ENCODE measurements at regions not wholly inside any gene's neighbourhood (a gene's known extent, or its start where the extent isn't known, plus 50 kb on each side); places are given as distances from the start of the nearest gene placed in this dataset.
A peak's percentile ranks its signal among the peaks of the same experiment; 100 is the strongest.

DNA sequence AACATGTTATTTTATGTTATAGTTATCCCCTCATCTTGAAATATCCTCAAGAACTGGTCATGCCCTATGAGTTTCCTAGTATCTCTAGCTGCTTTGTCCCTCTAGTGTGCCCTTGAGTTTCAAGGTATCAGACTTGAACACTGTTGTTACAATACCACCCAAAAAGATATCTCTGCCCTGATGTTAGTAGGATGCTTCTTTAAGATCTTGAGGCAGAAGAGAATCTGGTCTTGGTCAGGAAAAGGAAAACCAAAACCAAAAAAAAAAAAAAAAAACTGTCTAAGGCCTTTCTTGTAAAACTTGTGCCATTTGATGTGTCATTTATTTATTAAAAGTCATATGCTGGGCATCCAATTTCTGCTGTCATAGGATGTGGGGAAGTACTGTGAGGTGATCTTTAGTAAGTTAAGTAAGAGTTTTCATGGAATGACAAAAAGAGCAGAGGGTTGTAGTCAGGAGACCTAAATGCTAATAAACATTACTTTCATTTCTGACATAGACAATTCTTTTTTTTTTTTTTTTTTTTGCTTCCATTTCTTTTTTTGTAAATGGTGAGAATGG, 229.7 kb downstream of the NECTIN3 start:
- H3K4me3 Mint-ChIP-seq: peak overlapping the region in 1 of 10 donors; percentile 74
- DNase-seq (no peak), ATAC-seq (no peak)
- H3K27me3 Mint-ChIP-seq: peaks cover 0 to 6% (median 0%) of the 10 kb centered on the region in 5 donors
- ChIA-PET CTCF (interaction anchor here (0.5 kb wide), 1 partner anchor 35 kb away, joined by 3 read pairs; no protein-coding TSS in a partner anchor), POLR2A (no interaction called here)
- H3K9me3 Mint-ChIP-seq: peaks cover 0 to 5% (median 0%) of the 10 kb centered on the region in 11 donors
- peaks cover 5 to 70% (median 11%) of the 10 kb centered on the region in 7 donors for H3K4me1 Mint-ChIP-seq
- Histone ChIP-seq H3K27me3 (ENCODE audit: control insufficient read depth in 2 of 2, insufficient read depth in 2 of 2, low read length in 2 of 2) (no peaks in the 10 kb centered on the region), H3K9me3 (ENCODE audit: control insufficient read depth in 2 of 3, low read length in 3 of 3) (no peaks in the 10 kb centered on the region), H3K36me3 (ENCODE audit: control insufficient read depth in 2 of 3, insufficient read depth in 3 of 3, low read length in 3 of 3) (no peaks in the 10 kb centered on the region), H3K4me1 (ENCODE audit: control insufficient read depth in 2 of 2, insufficient read depth in 2 of 2, low read length in 2 of 2) (no peaks in the 10 kb centered on the region), H3K4me3 (ENCODE audit: low read length) (no peak overlapping the region), H3K27ac (ENCODE audit: low read depth, low read length) (no peak overlapping the region)
- intact Hi-C loops (cut with micrococcal nuclease): no loop called here
- H3K27ac Mint-ChIP-seq: peak overlapping the region in 1 of 9 donors; percentile 65
- H3K36me3 Mint-ChIP-seq: peaks cover 0 to 19% (median 0%) of the 10 kb centered on the region in 5 donors

DNA sequence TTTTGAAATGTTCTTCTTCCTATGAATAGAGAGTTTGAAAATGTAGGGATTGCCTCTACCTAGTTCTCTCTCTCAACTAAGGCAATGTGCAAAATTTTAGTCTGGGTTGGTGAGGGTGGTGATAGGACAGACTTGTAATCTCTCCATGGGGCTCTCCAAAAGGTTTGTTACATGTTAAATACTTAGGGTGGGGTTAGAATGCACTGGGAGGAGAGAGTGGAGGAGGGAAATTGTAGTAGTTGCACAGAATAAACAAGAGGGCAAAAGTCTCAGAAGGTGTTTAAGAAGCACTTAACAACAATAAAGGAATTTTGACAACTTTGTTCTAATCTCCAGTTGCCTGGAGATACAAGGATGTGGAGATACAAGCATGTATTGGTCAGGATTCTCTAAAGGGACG, 230.4 kb downstream of the NECTIN3 start:
- Histone ChIP-seq H3K36me3 (ENCODE audit: control insufficient read depth in 2 of 3, insufficient read depth in 3 of 3, low read length in 3 of 3) (no peaks in the 10 kb centered on the region), H3K27ac (ENCODE audit: low read depth, low read length) (no peak overlapping the region), H3K27me3 (ENCODE audit: control insufficient read depth in 2 of 2, insufficient read depth in 2 of 2, low read length in 2 of 2) (no peaks in the 10 kb centered on the region), H3K9me3 (ENCODE audit: control insufficient read depth in 2 of 3, low read length in 3 of 3) (no peaks in the 10 kb centered on the region), H3K4me1 (ENCODE audit: control insufficient read depth in 2 of 2, insufficient read depth in 2 of 2, low read length in 2 of 2) (no peaks in the 10 kb centered on the region), H3K4me3 (ENCODE audit: low read length) (no peak overlapping the region)
- ChIA-PET POLR2A (no interaction called here), CTCF (no interaction called here)
- Mint-ChIP-seq H3K4me1 (peaks cover 0 to 70% (median 10%) of the 10 kb centered on the region in 7 donors), H3K27me3 (peaks cover 0 to 6% (median 0%) of the 10 kb centered on the region in 5 donors), H3K36me3 (peaks cover 0 to 14% (median 0%) of the 10 kb centered on the region in 5 donors), H3K27ac (no peak overlapping the region), H3K9me3 (peaks cover 0 to 5% (median 0%) of the 10 kb centered on the region in 11 donors), H3K4me3 (no peak overlapping the region)
- intact Hi-C loops (cut with micrococcal nuclease): no loop called here
- no peak for DNase-seq
- ATAC-seq: no peak

DNA sequence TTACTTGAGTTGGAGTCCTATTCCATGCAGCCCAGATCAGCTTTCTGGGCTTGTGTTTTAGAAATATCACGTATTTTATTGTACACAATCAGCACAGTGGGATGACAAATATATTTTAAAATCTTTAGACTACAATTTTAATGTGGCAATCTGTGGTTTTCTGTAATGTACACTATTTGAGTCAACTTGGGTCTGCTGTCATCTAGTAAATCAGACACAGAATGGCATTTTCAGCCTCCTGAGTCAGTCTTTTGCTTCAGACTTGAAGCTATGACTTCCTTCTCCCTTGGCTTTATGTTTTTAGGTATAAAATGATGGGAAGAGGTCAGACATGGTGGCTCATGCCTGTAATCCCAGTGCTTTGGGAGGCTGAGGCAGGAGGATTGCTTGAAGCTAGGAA, 232.1 kb downstream of the NECTIN3 start:
- Mint-ChIP-seq H3K4me1 (peaks cover 0 to 72% (median 10%) of the 10 kb centered on the region in 7 donors), H3K27ac (no peak overlapping the region), H3K4me3 (no peak overlapping the region), H3K9me3 (peaks cover 0 to 5% (median 0%) of the 10 kb centered on the region in 11 donors), H3K36me3 (peaks cover 0 to 18% (median 0%) of the 10 kb centered on the region in 5 donors), H3K27me3 (peaks cover 0 to 6% (median 0%) of the 10 kb centered on the region in 5 donors)
- ChIA-PET CTCF (interaction anchor here (1.1 kb wide), 1 partner anchor 10 kb away, joined by 3 read pairs; no protein-coding TSS in a partner anchor), POLR2A (no interaction called here)
- Histone ChIP-seq H3K9me3 (ENCODE audit: control insufficient read depth in 2 of 3, low read length in 3 of 3) (no peaks in the 10 kb centered on the region), H3K27ac (ENCODE audit: low read depth, low read length) (no peak overlapping the region), H3K4me3 (ENCODE audit: low read length) (no peak overlapping the region), H3K4me1 (ENCODE audit: control insufficient read depth in 2 of 2, insufficient read depth in 2 of 2, low read length in 2 of 2) (no peaks in the 10 kb centered on the region), H3K36me3 (ENCODE audit: control insufficient read depth in 2 of 3, insufficient read depth in 3 of 3, low read length in 3 of 3) (no peaks in the 10 kb centered on the region), H3K27me3 (ENCODE audit: control insufficient read depth in 2 of 2, insufficient read depth in 2 of 2, low read length in 2 of 2) (no peaks in the 10 kb centered on the region)
- intact Hi-C loops (cut with micrococcal nuclease): no loop called here
- no peak for ATAC-seq
- no peak for DNase-seq

DNA sequence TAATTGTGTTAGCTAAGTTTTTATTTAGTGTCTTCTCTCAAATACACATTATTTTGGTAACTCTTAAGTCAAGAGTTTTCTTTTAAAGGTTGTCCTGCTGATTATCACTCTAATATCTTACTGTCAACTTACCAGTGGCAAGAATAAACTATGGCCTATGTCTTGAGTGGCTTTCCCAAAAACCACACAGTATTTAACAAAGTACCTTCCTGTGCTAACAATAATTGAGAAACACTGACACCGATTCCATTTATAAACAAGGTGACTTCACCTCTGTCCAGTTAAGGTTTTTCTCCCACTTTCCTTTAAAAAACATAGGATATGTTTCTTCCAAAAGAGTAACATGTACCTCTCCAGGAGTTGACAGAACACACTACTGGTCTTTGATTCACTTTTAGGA, 234.3 kb upstream of the CD96 start:
- H3K27ac ChIP-seq (ENCODE audit: low read depth, low read length): no peak overlapping the region
- H3K4me3 ChIP-seq (ENCODE audit: low read length): no peak overlapping the region
- H3K9me3 ChIP-seq (ENCODE audit: control insufficient read depth in 2 of 3, low read length in 3 of 3): no peaks in the 10 kb centered on the region
- no peak overlapping the region for H3K27ac Mint-ChIP-seq
- H3K27me3 Mint-ChIP-seq: peaks cover 0 to 6% (median 0%) of the 10 kb centered on the region in 5 donors
- no peaks in the 10 kb centered on the region for H3K36me3 ChIP-seq (ENCODE audit: control insufficient read depth in 2 of 3, insufficient read depth in 3 of 3, low read length in 3 of 3)
- ATAC-seq: no peak
- CTCF ChIA-PET: no interaction called here
- H3K36me3 Mint-ChIP-seq: peaks cover 0 to 23% (median 0%) of the 10 kb centered on the region in 5 donors
- intact Hi-C loops (cut with micrococcal nuclease): no loop called here
- no peaks in the 10 kb centered on the region for H3K27me3 ChIP-seq (ENCODE audit: control insufficient read depth in 2 of 2, insufficient read depth in 2 of 2, low read length in 2 of 2)
- peaks cover 0 to 72% (median 0%) of the 10 kb centered on the region in 7 donors for H3K4me1 Mint-ChIP-seq
- H3K4me3 Mint-ChIP-seq: no peak overlapping the region
- no peak for DNase-seq
- POLR2A ChIA-PET: no interaction called here
- peaks cover 22 to 29% of the 10 kb centered on the region in 2 donors for H3K4me1 ChIP-seq (ENCODE audit: control insufficient read depth in 2 of 2, insufficient read depth in 2 of 2, low read length in 2 of 2)
- H3K9me3 Mint-ChIP-seq: peaks cover 0 to 4% (median 0%) of the 10 kb centered on the region in 11 donors

DNA sequence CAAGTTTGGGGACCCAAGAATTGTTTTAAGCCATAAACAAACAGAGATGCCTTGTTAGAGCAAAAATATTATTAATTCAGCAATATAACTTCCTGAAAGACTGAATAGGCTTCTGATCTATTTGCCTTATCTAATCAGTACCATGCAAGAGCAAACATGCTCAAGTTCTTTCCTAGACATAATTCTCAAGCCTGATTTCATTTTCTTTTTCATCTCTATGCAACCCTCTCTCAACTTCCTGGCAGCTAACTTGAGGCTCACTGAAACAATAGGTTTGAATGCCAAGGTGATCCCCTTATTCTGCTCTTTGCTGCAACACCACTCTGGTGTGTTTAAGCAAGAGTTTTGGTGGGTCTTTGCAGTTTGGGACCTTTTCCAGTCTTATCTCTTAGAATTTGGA, 230.9 kb upstream of the CD96 start:
- ChIA-PET CTCF (no interaction called here), POLR2A (interaction anchor here (0.6 to 1.4 kb wide), 3 partner anchors 12 to 232 kb away, joined by 3 to 6 read pairs (median 4); no protein-coding TSS in a partner anchor)
- Mint-ChIP-seq H3K4me1 (peaks cover 0 to 63% (median 0%) of the 10 kb centered on the region in 7 donors), H3K36me3 (peaks cover 0 to 13% (median 0%) of the 10 kb centered on the region in 5 donors), H3K27ac (peak overlapping the region in 7 of 9 donors; percentile 79 to 99 (median 92)), H3K4me3 (peak overlapping the region in 9 of 10 donors; percentile 15 to 76 (median 61)), H3K27me3 (no peaks in the 10 kb centered on the region), H3K9me3 (peaks cover 0 to 3% (median 0%) of the 10 kb centered on the region in 11 donors)
- H3K4me3 ChIP-seq (ENCODE audit: low read length): no peak overlapping the region
- intact Hi-C loops (cut with micrococcal nuclease): loop anchor here (1.0 to 10.0 kb wide), 11 partner anchors 13 to 764 kb away; partner anchors contain the start of genes CD96 (in 2 of the 2) and NECTIN3 (in 2 of the 2)
- H3K9me3 ChIP-seq (ENCODE audit: control insufficient read depth in 2 of 3, low read length in 3 of 3): no peaks in the 10 kb centered on the region
- peaks cover 22 to 51% of the 10 kb centered on the region in 2 donors for H3K4me1 ChIP-seq (ENCODE audit: control insufficient read depth in 2 of 2, insufficient read depth in 2 of 2, low read length in 2 of 2)
- H3K27me3 ChIP-seq (ENCODE audit: control insufficient read depth in 2 of 2, insufficient read depth in 2 of 2, low read length in 2 of 2): no peaks in the 10 kb centered on the region
- ATAC-seq (peak; percentile 58), DNase-seq (peak in 5 of 9 donors; percentile 18 to 31 (median 23))
- H3K36me3 ChIP-seq (ENCODE audit: control insufficient read depth in 2 of 3, insufficient read depth in 3 of 3, low read length in 3 of 3): no peaks in the 10 kb centered on the region
- peak overlapping the region; percentile 63 for H3K27ac ChIP-seq (ENCODE audit: low read depth, low read length)

DNA sequence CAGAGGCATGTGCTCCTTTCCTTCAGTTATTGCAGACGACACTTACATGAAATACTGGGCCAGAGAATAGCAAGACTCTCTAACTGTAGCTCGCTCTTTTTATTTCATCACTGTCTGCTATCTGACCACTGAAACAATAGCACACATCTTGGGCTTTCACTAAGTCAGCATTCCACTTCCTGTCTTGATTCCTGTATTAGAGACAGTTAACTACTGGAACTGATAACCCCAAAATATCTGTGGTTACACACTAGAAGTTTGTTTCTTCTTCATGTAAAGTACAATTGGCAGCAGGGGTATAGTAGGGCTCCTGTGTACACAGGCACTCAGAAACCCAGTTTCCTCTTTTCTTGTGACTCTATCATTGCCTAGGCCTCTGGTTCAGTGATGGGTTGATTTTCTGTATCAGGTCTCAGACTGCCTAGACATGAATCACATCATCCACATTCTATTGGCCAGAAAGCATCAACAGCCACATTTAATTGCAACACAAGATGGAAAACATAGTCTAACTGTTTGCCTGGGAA, 230.2 kb upstream of the CD96 start:
- peaks cover 22 to 51% of the 10 kb centered on the region in 2 donors for H3K4me1 ChIP-seq (ENCODE audit: control insufficient read depth in 2 of 2, insufficient read depth in 2 of 2, low read length in 2 of 2)
- ChIA-PET POLR2A (interaction anchor here (0.6 to 1.4 kb wide), 4 partner anchors 12 to 231 kb away, joined by 3 to 6 read pairs (median 4); no protein-coding TSS in a partner anchor), CTCF (no interaction called here)
- Mint-ChIP-seq H3K9me3 (peaks cover 0 to 3% (median 0%) of the 10 kb centered on the region in 11 donors), H3K4me1 (peaks cover 0 to 57% (median 0%) of the 10 kb centered on the region in 7 donors), H3K27me3 (no peaks in the 10 kb centered on the region), H3K36me3 (peaks cover 0 to 11% (median 0%) of the 10 kb centered on the region in 5 donors), H3K4me3 (peak overlapping the region in 8 of 10 donors; percentile 15 to 76 (median 56)), H3K27ac (peak overlapping the region in 7 of 9 donors; percentile 79 to 99 (median 92))
- ATAC-seq: peak; percentile 62
- DNase-seq: peak in 1 of 9 donors; percentile 19
- intact Hi-C loops (cut with micrococcal nuclease): loop anchor here (1.0 to 10.0 kb wide), 12 partner anchors 13 to 763 kb away; partner anchors contain the start of genes CD96 (in 2 of the 2) and NECTIN3 (in 2 of the 2)
- H3K4me3 ChIP-seq (ENCODE audit: low read length): no peak overlapping the region
- peak overlapping the region; percentile 63 for H3K27ac ChIP-seq (ENCODE audit: low read depth, low read length)
- H3K27me3 ChIP-seq (ENCODE audit: control insufficient read depth in 2 of 2, insufficient read depth in 2 of 2, low read length in 2 of 2): no peaks in the 10 kb centered on the region
- H3K36me3 ChIP-seq (ENCODE audit: control insufficient read depth in 2 of 3, insufficient read depth in 3 of 3, low read length in 3 of 3): no peaks in the 10 kb centered on the region
- no peaks in the 10 kb centered on the region for H3K9me3 ChIP-seq (ENCODE audit: control insufficient read depth in 2 of 3, low read length in 3 of 3)
